Panc1 (cell line): ENCODE measurements at regions not wholly inside any gene's neighbourhood (a gene's known extent, or its start where the extent isn't known, plus 50 kb on each side); places are given as distances from the start of the nearest gene placed in this dataset.

Experiments used
- ATAC-seq: fragments of 200-7000 bp; cut with Tn5 transposase; 2 replicates; pipeline ENCODE4 v1.9.1; 2020; ENCODE audit warnings: mild to moderate bottlenecking, moderate library complexity
- BruUV-seq: library from RNA; stranded (reverse); fragments of 400-500 nt; replicated peaks from 2 replicates; lab custom pipeline; 2021; lab: Mats Ljungman, UMichigan
- CTCF ChIA-PET: fragments of 300-600 bp; sonication (Branson Sonifier 250); formaldehyde crosslinking; loops from one replicate; lab custom pipeline; 2022; ENCODE audit warnings: antibody characterized with exemption; lab: Charles Lee
- POLR2A ChIA-PET: fragments of 300-600 bp; sonication (Branson Sonifier 250); formaldehyde crosslinking; loops from one replicate; lab custom pipeline; 2022; ENCODE audit warnings: antibody characterized with exemption; lab: Charles Lee
- DNase-seq: peaks from one replicate; pipeline ENCODE4 v3.0.0-alpha.2; 2010; ENCODE audit warnings: low read depth, low spot score
- H3K27ac ChIP-seq: 2 replicates; pipeline ENCODE4 v1.5.1; 2011; ENCODE audit warnings: mild to moderate bottlenecking, low read length, inconsistent platforms
- H3K27me3 ChIP-seq: fragments of 200-500 bp; sonication (Bioruptor generic); 2 replicates; pipeline ENCODE4 v1.6.0; 2014; ENCODE audit warnings: low read length, inconsistent platforms; ENCODE audit not compliant: control insufficient read depth, insufficient read depth
- H3K36me3 ChIP-seq: fragments of 200-500 bp; sonication (Bioruptor generic); 2 replicates; pipeline ENCODE4 v1.5.1; 2014; ENCODE audit warnings: inconsistent platforms, mild to moderate bottlenecking, low read length, moderate library complexity; ENCODE audit not compliant: control insufficient read depth, insufficient read depth
- H3K4me1 ChIP-seq: 2 replicates; pipeline ENCODE4 v1.5.1; 2011; ENCODE audit warnings: inconsistent platforms, mild to moderate bottlenecking, low read length, moderate library complexity; ENCODE audit not compliant: control insufficient read depth, insufficient read depth
- H3K4me3 ChIP-seq, 2 experiments: 2 replicates each; pipeline ENCODE4 v1.5.1; 2011 to 2012; ENCODE audit warnings: low read depth in 2 of 2, low read length in 2 of 2, mild to moderate bottlenecking in 2 of 2, inconsistent platforms in 1 of 2, moderate library complexity in 1 of 2
- H3K9me3 ChIP-seq: fragments of 200-500 bp; sonication (Bioruptor generic); 2 replicates; pipeline ENCODE4 v1.5.1; 2014; ENCODE audit warnings: low read depth, mild to moderate bottlenecking, inconsistent platforms, low read length, moderate library complexity; ENCODE audit not compliant: control insufficient read depth, insufficient read depth
- CTCF ChIP-seq: fragments of 450-650 bp; IDR thresholded peaks from 2 replicates; pipeline ENCODE4 v1.5.1; 2017; ENCODE audit warnings: mild to moderate bottlenecking
- POLR2AphosphoS5 ChIP-seq: IDR thresholded peaks from 2 replicates; pipeline ENCODE4 v1.6.1; 2012; ENCODE audit warnings: mild to moderate bottlenecking, low read depth, low read length, moderate library complexity
- REST ChIP-seq, 2 experiments: IDR thresholded peaks; 2 replicates each; pipeline ENCODE4 v1.6.1; 2011 to 2012; ENCODE audit warnings: low read depth in 2 of 2, control low read depth in 1 of 2, low read length in 1 of 2, mild to moderate bottlenecking in 1 of 2, moderate library complexity in 1 of 2; ENCODE audit not compliant: insufficient read depth in 1 of 2
- SIN3A ChIP-seq: IDR thresholded peaks from 2 replicates; pipeline ENCODE4 v1.6.1; 2012; ENCODE audit warnings: low read depth, mild to moderate bottlenecking, low read length, moderate library complexity, borderline replicate concordance; ENCODE audit not compliant: insufficient read depth
- TCF7L2 ChIP-seq: IDR thresholded peaks from 2 replicates; pipeline ENCODE4 v1.6.1; 2011; ENCODE audit warnings: mild to moderate bottlenecking, low read depth, low read length, inconsistent platforms
- in situ Hi-C: cut with HindIII; loops from 2 replicates; pipeline ENCODE4 v1.10.0; 2016; ENCODE audit warnings: low sequenced_read_pairs, low pct_unique_long_range_greater_than_20kb
- intact Hi-C: fragments of 100-400 bp; cut with micrococcal nuclease; formaldehyde crosslinking; loops from one replicate; pipeline ENCODE4 v1.10.0; 2022; ENCODE audit not compliant: unreplicated experiment

GRCh38 chr9:18060269-18060934 is 413.6 kb upstream of the ADAMTSL1 start:
- POLR2A ChIA-PET, result no interaction called here
- BruUV-seq, result no TSS peak
- Histone ChIP-seq H3K4me1 (no peaks in the 10 kb centered on the region), H3K9me3 (no peaks in the 10 kb centered on the region), H3K4me3 (no peak overlapping the region), H3K36me3 (no peaks in the 10 kb centered on the region), H3K27me3 (no peaks in the 10 kb centered on the region), H3K27ac (no peak overlapping the region)
- CTCF ChIA-PET, result no interaction called here
- in situ Hi-C loops, result no loop called here
- ATAC-seq (no peak), DNase-seq (no peak)
- TF ChIP-seq CTCF, result no peak; the same call in 1 of the 2 replicates
- no peak for TF ChIP-seq POLR2AphosphoS5
- no peak for TF ChIP-seq REST (IDR thresholded peaks at IDR 0.05; ENCODE audit: insufficient read depth in 1 of 2, low read depth in 2 of 2, low read length in 1 of 2)
- no peak for TF ChIP-seq SIN3A
- TF ChIP-seq TCF7L2, result no peak
- intact Hi-C loops, result no loop called here

- no peaks in the 10 kb centered on the region for H3K9me3 ChIP-seq
- no peaks in the 10 kb centered on the region for H3K36me3 ChIP-seq
- ATAC-seq (no peak), DNase-seq (no peak)
- TF ChIP-seq SIN3A (no peak), TCF7L2 (no peak), CTCF (no peak), REST (IDR thresholded peaks at IDR 0.05; ENCODE audit: insufficient read depth in 1 of 2, low read depth in 2 of 2, low read length in 1 of 2) (no peak), POLR2AphosphoS5 (no peak)
- BruUV-seq, result no TSS peak
- in situ Hi-C loops, result no loop called here
- ChIA-PET CTCF (no interaction called here), POLR2A (no interaction called here)
- no peaks in the 10 kb centered on the region for H3K4me1 ChIP-seq
- H3K27me3 ChIP-seq, result no peaks in the 10 kb centered on the region
- H3K27ac ChIP-seq, result no peak overlapping the region
- H3K4me3 ChIP-seq, result no peak overlapping the region
- intact Hi-C loops, result no loop called here
Measured at GRCh38 chr9:18061332-18061731, 412.6 kb upstream of the ADAMTSL1 start.
